Caco-2 (cell line): ENCODE measurements at regions not wholly inside any gene's neighbourhood (a gene's known extent, or its start where the extent isn't known, plus 50 kb on each side); places are given as distances from the start of the nearest gene placed in this dataset.

Experiments used
- BruUV-seq: library from RNA; stranded (reverse); fragments of 400-500 nt; replicated peaks from 2 replicates; lab custom pipeline; 2021; lab: Mats Ljungman, UMichigan
- CTCF ChIA-PET: fragments of 300-600 bp; sonication (Branson Sonifier 250); formaldehyde crosslinking; loops from one replicate; lab custom pipeline; 2022; ENCODE audit warnings: antibody characterized with exemption; lab: Charles Lee
- POLR2A ChIA-PET: fragments of 300-600 bp; sonication (Branson Sonifier 250); formaldehyde crosslinking; loops from one replicate; lab custom pipeline; 2022; ENCODE audit warnings: antibody characterized with exemption; lab: Charles Lee
- DNase-seq, 2 experiments: peaks; one replicate each; pipeline versions ENCODE4 v3.0.0 to v3.0.0-alpha.2; 2020 to 2022
- H3K27me3 ChIP-seq: replicated peaks from 2 replicates; pipeline ENCODE4 v1.6.0; 2011; ENCODE audit warnings: low read length; ENCODE audit not compliant: control insufficient read depth, insufficient read depth
- H3K36me3 ChIP-seq: 2 replicates; pipeline ENCODE4 v1.5.1; 2011; ENCODE audit warnings: low read length; ENCODE audit not compliant: control insufficient read depth, insufficient read depth
- H3K4me1 ChIP-seq: fragments of 250-450 bp; sonication (Bioruptor Pico); 2 replicates; pipeline ENCODE4 v1.5.1; 2020; ENCODE audit warnings: mild to moderate bottlenecking
- H3K4me3 ChIP-seq: 2 replicates; pipeline ENCODE4 v1.5.1; 2011; ENCODE audit warnings: low read depth, mild to moderate bottlenecking, control low read depth, low read length
- H3K9me3 ChIP-seq: fragments of 250-450 bp; sonication (Bioruptor Pico); 2 replicates; pipeline ENCODE4 v1.5.1; 2020; ENCODE audit warnings: mild to moderate bottlenecking, moderate library complexity
- H3K27ac Mint-ChIP-seq: one replicate; pipeline ENCODE4 v1.8.0; 2022; ENCODE audit warnings: mixed read lengths; ENCODE audit not compliant: unreplicated experiment
- H3K27me3 Mint-ChIP-seq: one replicate; pipeline ENCODE4 v1.8.0; 2022; ENCODE audit warnings: mixed read lengths; ENCODE audit not compliant: insufficient read depth, unreplicated experiment
- H3K36me3 Mint-ChIP-seq: one replicate; pipeline ENCODE4 v1.8.0; 2022; ENCODE audit warnings: mild to moderate bottlenecking, mixed read lengths; ENCODE audit not compliant: insufficient read depth, unreplicated experiment
- H3K4me1 Mint-ChIP-seq: one replicate; pipeline ENCODE4 v1.8.0; 2022; ENCODE audit warnings: low read depth, mixed read lengths; ENCODE audit not compliant: unreplicated experiment
- H3K4me3 Mint-ChIP-seq: one replicate; pipeline ENCODE4 v1.8.0; 2022; ENCODE audit warnings: mild to moderate bottlenecking, moderate library complexity, mixed read lengths; ENCODE audit not compliant: unreplicated experiment
- H3K9me3 Mint-ChIP-seq: one replicate; pipeline ENCODE4 v1.8.0; 2022; ENCODE audit warnings: mixed read lengths; ENCODE audit not compliant: unreplicated experiment
- CTCF ChIP-seq, 2 experiments: fragments of 200-600 bp in 1 of 2; IDR thresholded peaks; 1 replicate in 1 of 2; 2 replicates in 1 of 2; pipeline versions ENCODE4 v1.5.1 to v1.8.0; 2011 to 2022; ENCODE audit warnings: antibody characterized with exemption in 1 of 2, control low read depth in 1 of 2, inconsistent platforms in 1 of 2, low read depth in 1 of 2, low read length in 1 of 2, mild to moderate bottlenecking in 1 of 2, moderate library complexity in 1 of 2; ENCODE audit not compliant: insufficient read depth in 1 of 2, severe bottlenecking in 1 of 2, unreplicated experiment in 1 of 2
- intact Hi-C: fragments of 100-400 bp; cut with micrococcal nuclease; formaldehyde crosslinking; loops from one replicate; pipeline ENCODE4 v1.10.0; 2022; ENCODE audit not compliant: unreplicated experiment

- CTCF ChIA-PET = no interaction called here
- H3K27me3 Mint-ChIP-seq = no peaks in the 10 kb centered on the region
- DNase-seq = no peak
- no peaks in the 10 kb centered on the region for H3K36me3 ChIP-seq
- H3K9me3 Mint-ChIP-seq = no peaks in the 10 kb centered on the region
- TF ChIP-seq CTCF (IDR thresholded peaks at IDR 0.05; ENCODE audit: insufficient read depth in 1 of 2, low read depth in 1 of 2, low read length in 1 of 2, severe bottlenecking in 1 of 2, unreplicated experiment in 1 of 2) = no peak
- no TSS peak for BruUV-seq
- H3K4me1 Mint-ChIP-seq = no peaks in the 10 kb centered on the region
- H3K27me3 ChIP-seq = no peaks in the 10 kb centered on the region
- no peak overlapping the region for H3K27ac Mint-ChIP-seq
- POLR2A ChIA-PET = no interaction called here
- H3K4me3 Mint-ChIP-seq = no peak overlapping the region
- H3K36me3 Mint-ChIP-seq = no peaks in the 10 kb centered on the region
- H3K4me3 ChIP-seq = no peak overlapping the region
- no peaks in the 10 kb centered on the region for H3K4me1 ChIP-seq
- intact Hi-C loops = no loop called here
- no peaks in the 10 kb centered on the region for H3K9me3 ChIP-seq
Measured at GRCh38 chr5:89411891-89412290, 528.9 kb upstream of the MEF2C start.

- POLR2A ChIA-PET = no interaction called here
- no peak overlapping the region for H3K4me3 ChIP-seq
- no peaks in the 10 kb centered on the region for H3K9me3 Mint-ChIP-seq
- no peaks in the 10 kb centered on the region for H3K4me1 Mint-ChIP-seq
- no peaks in the 10 kb centered on the region for H3K27me3 Mint-ChIP-seq
- TF ChIP-seq CTCF (IDR thresholded peaks at IDR 0.05; ENCODE audit: insufficient read depth in 1 of 2, low read depth in 1 of 2, low read length in 1 of 2, severe bottlenecking in 1 of 2, unreplicated experiment in 1 of 2) = no peak
- no TSS peak for BruUV-seq
- no peaks in the 10 kb centered on the region for H3K9me3 ChIP-seq
- H3K4me1 ChIP-seq = no peaks in the 10 kb centered on the region
- H3K27ac Mint-ChIP-seq = no peak overlapping the region
- DNase-seq = no peak
- no peaks in the 10 kb centered on the region for H3K36me3 Mint-ChIP-seq
- CTCF ChIA-PET = no interaction called here
- H3K36me3 ChIP-seq = no peaks in the 10 kb centered on the region
- H3K27me3 ChIP-seq = no peaks in the 10 kb centered on the region
- intact Hi-C loops = no loop called here
- no peak overlapping the region for H3K4me3 Mint-ChIP-seq
Measured at GRCh38 chr5:89407054-89407453, 524.1 kb upstream of the MEF2C start.

GRCh38 chr5:89401659-89402058 lies 518.7 kb upstream of the MEF2C start:
- no peaks in the 10 kb centered on the region for H3K36me3 ChIP-seq
- H3K4me1 ChIP-seq = no peaks in the 10 kb centered on the region
- Mint-ChIP-seq H3K4me1 (no peaks in the 10 kb centered on the region), H3K27ac (no peak overlapping the region), H3K9me3 (no peaks in the 10 kb centered on the region), H3K27me3 (no peaks in the 10 kb centered on the region), H3K36me3 (no peaks in the 10 kb centered on the region), H3K4me3 (no peak overlapping the region)
- no peaks in the 10 kb centered on the region for H3K27me3 ChIP-seq
- DNase-seq = no peak
- intact Hi-C loops = no loop called here
- no peak for TF ChIP-seq CTCF (IDR thresholded peaks at IDR 0.05; ENCODE audit: insufficient read depth in 1 of 2, low read depth in 1 of 2, low read length in 1 of 2, severe bottlenecking in 1 of 2, unreplicated experiment in 1 of 2)
- BruUV-seq = no TSS peak
- CTCF ChIA-PET = no interaction called here
- POLR2A ChIA-PET = no interaction called here
- H3K4me3 ChIP-seq = no peak overlapping the region
- H3K9me3 ChIP-seq = no peaks in the 10 kb centered on the region
